GM19023 (cell line): ENCODE measurements at regions not wholly inside any gene's neighbourhood (a gene's known extent, or its start where the extent isn't known, plus 50 kb on each side); places are given as distances from the start of the nearest gene placed in this dataset.

Experiments
- ATAC-seq: cut with Tn5 transposase; IDR thresholded peaks from one replicate; pipeline ENCODE4 v1.9.1; 2021; ENCODE audit warnings: mild to moderate bottlenecking, moderate library complexity; ENCODE audit not compliant: unreplicated experiment

GRCh38 chr2:37588316-37588777 lies 83.1 kb downstream of the CDC42EP3 start:
- no peak for ATAC-seq

DNA sequence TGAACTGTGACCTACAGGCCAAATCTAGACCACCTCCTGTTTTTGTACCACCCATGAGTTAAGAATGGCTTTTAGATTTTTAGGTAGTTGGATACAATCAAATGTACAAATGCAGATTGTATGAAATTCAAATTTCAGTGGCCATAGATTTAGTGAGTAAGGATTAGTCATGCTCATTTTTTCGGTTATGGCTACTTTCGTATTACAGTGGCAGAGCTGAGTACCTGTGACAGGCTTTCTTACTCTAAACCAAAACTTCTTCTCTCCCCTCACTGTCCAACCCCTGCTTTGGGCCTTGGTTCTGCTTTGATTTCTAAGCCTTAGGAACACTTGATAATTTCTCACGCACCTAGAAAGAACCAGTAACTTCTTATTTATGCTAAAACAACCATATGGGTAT lies 82.1 kb downstream of the CDC42EP3 start:
- ATAC-seq, result no peak

- no peak for ATAC-seq
Observed at GRCh38 chr2:37590119-37590571, 81.3 kb downstream of the CDC42EP3 start.
